ENCODE measurements at regions not wholly inside any gene's neighbourhood (a gene's known extent, or its start where the extent isn't known, plus 50 kb on each side); places are given as distances from the start of the nearest gene placed in this dataset.
A peak's percentile ranks its signal among the peaks of the same experiment; 100 is the strongest.

DNA sequence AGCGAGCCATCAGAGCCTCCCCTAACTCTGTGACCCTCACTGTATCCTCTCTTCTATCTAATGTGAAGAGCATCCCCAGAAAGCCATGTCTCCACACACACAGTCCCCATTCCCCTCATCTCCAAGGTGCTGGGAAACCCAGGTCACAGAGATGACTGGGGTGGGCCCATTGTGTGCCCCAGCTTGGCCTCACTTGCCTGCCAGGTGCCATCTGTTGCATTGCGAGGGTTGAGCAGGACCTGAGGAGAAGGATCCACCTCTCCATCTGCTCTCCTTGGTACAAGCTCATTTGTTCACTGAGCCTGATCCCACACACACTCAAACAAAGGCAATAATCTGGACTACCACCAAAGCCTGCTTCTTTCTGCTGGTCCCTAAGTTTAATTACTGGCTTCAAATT, 118.8 kb downstream of the SPATA19 start:
- DNase-seq (ENCODE audit: low read depth in 4 of 6, low spot score in 6 of 6) = peak in 2 of 6 donors; percentile 41 to 56
- WGBS (ENCODE audit: insufficient coverage) = 78% methylated on average over 2 of the region's 2 CpGs
- Histone ChIP-seq H3K4me3 (ENCODE audit: low read depth, low read length) (no peak overlapping the region), H3K27ac (ENCODE audit: low read depth, low read length) (no peak overlapping the region), H3K9me3 (ENCODE audit: control insufficient read depth, insufficient read depth, low read length) (no peaks in the 10 kb centered on the region), H3K36me3 (ENCODE audit: control insufficient read depth, insufficient read depth, low read length) (no peaks in the 10 kb centered on the region), H3K27me3 (ENCODE audit: control insufficient read depth, insufficient read depth, low read length) (no peaks in the 10 kb centered on the region), H3K4me1 (ENCODE audit: control insufficient read depth, insufficient read depth, low read length) (peaks cover 8% of the 10 kb centered on the region)

GRCh38 chr11:133724116-133724515, 121.2 kb downstream of the SPATA19 start:
- Histone ChIP-seq H3K9me3 (ENCODE audit: control insufficient read depth, insufficient read depth, low read length) (no peaks in the 10 kb centered on the region), H3K4me1 (ENCODE audit: control insufficient read depth, insufficient read depth, low read length) (peaks cover 8% of the 10 kb centered on the region), H3K4me3 (ENCODE audit: low read depth, low read length) (no peak overlapping the region), H3K27me3 (ENCODE audit: control insufficient read depth, insufficient read depth, low read length) (no peaks in the 10 kb centered on the region), H3K36me3 (ENCODE audit: control insufficient read depth, insufficient read depth, low read length) (no peaks in the 10 kb centered on the region), H3K27ac (ENCODE audit: low read depth, low read length) (no peak overlapping the region)
- peak in 1 of 6 donors; percentile 68 for DNase-seq (ENCODE audit: low read depth in 4 of 6, low spot score in 6 of 6)
- 68% methylated on average over 7 of the region's 7 CpGs for WGBS (ENCODE audit: insufficient coverage)

- no peaks in the 10 kb centered on the region for H3K36me3 ChIP-seq (ENCODE audit: control insufficient read depth, insufficient read depth, low read length)
- WGBS (ENCODE audit: insufficient coverage) = 50% methylated on average over 1 of the region's 1 CpG
- peak in 1 of 6 donors; percentile 19 for DNase-seq (ENCODE audit: low read depth in 4 of 6, low spot score in 6 of 6)
These were observed 122.3 kb downstream of the SPATA19 start for GRCh38 chr11:133723056-133723455.

GRCh38 chr11:133720951-133721350, 124.4 kb downstream of the SPATA19 start:
- H3K27me3 ChIP-seq (ENCODE audit: control insufficient read depth, insufficient read depth, low read length) = peaks cover 5% of the 10 kb centered on the region
- no peak overlapping the region for H3K27ac ChIP-seq (ENCODE audit: low read depth, low read length)
- WGBS (ENCODE audit: insufficient coverage) = 90% methylated on average over 6 of the region's 6 CpGs
- H3K4me1 ChIP-seq (ENCODE audit: control insufficient read depth, insufficient read depth, low read length) = peaks cover under 1% of the 10 kb centered on the region
- H3K36me3 ChIP-seq (ENCODE audit: control insufficient read depth, insufficient read depth, low read length) = no peaks in the 10 kb centered on the region
- H3K4me3 ChIP-seq (ENCODE audit: low read depth, low read length) = no peak overlapping the region
- no peaks in the 10 kb centered on the region for H3K9me3 ChIP-seq (ENCODE audit: control insufficient read depth, insufficient read depth, low read length)
- no peak for DNase-seq (ENCODE audit: low read depth in 4 of 6, low spot score in 6 of 6)

More at GRCh38 chr11:133723056-133723455, 122.3 kb downstream of the SPATA19 start:
- Histone ChIP-seq H3K27ac (ENCODE audit: low read depth, low read length) (no peak overlapping the region), H3K27me3 (ENCODE audit: control insufficient read depth, insufficient read depth, low read length) (no peaks in the 10 kb centered on the region), H3K4me3 (ENCODE audit: low read depth, low read length) (no peak overlapping the region), H3K9me3 (ENCODE audit: control insufficient read depth, insufficient read depth, low read length) (no peaks in the 10 kb centered on the region), H3K4me1 (ENCODE audit: control insufficient read depth, insufficient read depth, low read length) (peaks cover 8% of the 10 kb centered on the region)

GRCh38 chr11:133719532-133720235, 125.6 kb downstream of the SPATA19 start:
- Histone ChIP-seq H3K27ac (ENCODE audit: low read depth, low read length) (no peak overlapping the region), H3K27me3 (ENCODE audit: control insufficient read depth, insufficient read depth, low read length) (peaks cover 5% of the 10 kb centered on the region), H3K4me1 (ENCODE audit: control insufficient read depth, insufficient read depth, low read length) (peaks cover 11% of the 10 kb centered on the region), H3K9me3 (ENCODE audit: control insufficient read depth, insufficient read depth, low read length) (no peaks in the 10 kb centered on the region), H3K4me3 (ENCODE audit: low read depth, low read length) (no peak overlapping the region), H3K36me3 (ENCODE audit: control insufficient read depth, insufficient read depth, low read length) (no peaks in the 10 kb centered on the region)
- WGBS (ENCODE audit: insufficient coverage) = 90% methylated on average over 12 of the region's 17 CpGs
- no peak for DNase-seq (ENCODE audit: low read depth in 4 of 6, low spot score in 6 of 6)

GRCh38 chr11:133718831-133719230, 126.5 kb downstream of the SPATA19 start:
- whole genome bisulfite sequencing (ENCODE audit: insufficient coverage) = 100% methylated on average over 4 of the region's 5 CpGs
- DNase-seq (ENCODE audit: low read depth in 4 of 6, low spot score in 6 of 6) = no peak

DNA sequence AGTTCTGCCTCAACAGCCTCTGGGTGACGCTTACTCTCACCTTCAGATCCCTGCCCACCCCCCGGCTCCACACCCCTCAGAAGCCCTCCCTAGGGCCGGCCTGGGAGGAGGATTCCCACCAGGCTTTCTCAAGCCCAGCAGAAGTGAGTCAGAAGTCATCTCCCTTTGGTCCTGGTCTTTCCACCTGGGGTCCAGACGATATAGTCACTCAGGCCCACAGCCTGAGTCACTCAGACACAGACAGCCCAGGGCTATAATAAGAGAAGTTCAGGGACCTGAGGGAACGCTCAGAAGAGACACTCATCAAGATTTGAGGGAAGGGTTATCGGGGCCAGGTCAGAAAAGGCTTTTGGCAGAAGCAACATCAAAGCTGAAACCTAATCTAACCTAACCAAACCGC, 127.1 kb downstream of the SPATA19 start:
- 83% methylated on average over 5 of the region's 7 CpGs for WGBS (ENCODE audit: insufficient coverage)
- DNase-seq (ENCODE audit: low read depth in 4 of 6, low spot score in 6 of 6) = no peak
- Histone ChIP-seq H3K27me3 (ENCODE audit: control insufficient read depth, insufficient read depth, low read length) (peaks cover 5% of the 10 kb centered on the region), H3K27ac (ENCODE audit: low read depth, low read length) (no peak overlapping the region), H3K9me3 (ENCODE audit: control insufficient read depth, insufficient read depth, low read length) (no peaks in the 10 kb centered on the region), H3K4me3 (ENCODE audit: low read depth, low read length) (no peak overlapping the region), H3K4me1 (ENCODE audit: control insufficient read depth, insufficient read depth, low read length) (peaks cover 18% of the 10 kb centered on the region), H3K36me3 (ENCODE audit: control insufficient read depth, insufficient read depth, low read length) (no peaks in the 10 kb centered on the region)

More at GRCh38 chr11:133718831-133719230, 126.5 kb downstream of the SPATA19 start:
- Histone ChIP-seq H3K4me1 (ENCODE audit: control insufficient read depth, insufficient read depth, low read length) (peaks cover 18% of the 10 kb centered on the region), H3K27ac (ENCODE audit: low read depth, low read length) (no peak overlapping the region), H3K36me3 (ENCODE audit: control insufficient read depth, insufficient read depth, low read length) (no peaks in the 10 kb centered on the region), H3K9me3 (ENCODE audit: control insufficient read depth, insufficient read depth, low read length) (no peaks in the 10 kb centered on the region), H3K27me3 (ENCODE audit: control insufficient read depth, insufficient read depth, low read length) (peaks cover 5% of the 10 kb centered on the region), H3K4me3 (ENCODE audit: low read depth, low read length) (no peak overlapping the region)

DNA sequence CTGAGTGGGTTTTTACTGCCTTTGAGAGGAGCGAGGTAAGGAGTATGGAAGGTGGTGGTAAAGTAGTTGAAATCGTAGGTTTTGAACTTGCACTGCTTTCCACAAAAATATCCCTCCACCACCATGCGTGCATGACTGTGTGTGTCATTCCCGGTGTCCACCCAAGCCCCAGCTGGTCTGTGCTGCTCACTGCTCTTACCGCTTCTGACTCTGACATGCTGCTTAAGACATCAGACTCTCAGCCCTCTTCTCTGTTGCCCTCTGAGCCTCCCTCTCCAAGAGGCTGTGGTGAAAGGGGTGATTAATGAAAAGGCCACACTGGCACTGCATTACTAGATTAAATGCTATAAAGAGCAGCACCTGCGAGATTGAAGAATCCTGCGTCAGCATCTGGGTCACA, 128.7 kb downstream of the SPATA19 start:
- Histone ChIP-seq H3K27me3 (ENCODE audit: control insufficient read depth, insufficient read depth, low read length) (peaks cover 5% of the 10 kb centered on the region), H3K9me3 (ENCODE audit: control insufficient read depth, insufficient read depth, low read length) (no peaks in the 10 kb centered on the region), H3K36me3 (ENCODE audit: control insufficient read depth, insufficient read depth, low read length) (no peaks in the 10 kb centered on the region), H3K4me1 (ENCODE audit: control insufficient read depth, insufficient read depth, low read length) (peaks cover 23% of the 10 kb centered on the region), H3K4me3 (ENCODE audit: low read depth, low read length) (no peak overlapping the region), H3K27ac (ENCODE audit: low read depth, low read length) (no peak overlapping the region)
- DNase-seq (ENCODE audit: low read depth in 4 of 6, low spot score in 6 of 6) = peak in 1 of 6 donors; percentile 37
- WGBS (ENCODE audit: insufficient coverage) = 77% methylated on average over 2 of the region's 7 CpGs

- Histone ChIP-seq H3K4me3 (ENCODE audit: low read depth, low read length) (no peak overlapping the region), H3K27ac (ENCODE audit: low read depth, low read length) (no peak overlapping the region), H3K9me3 (ENCODE audit: control insufficient read depth, insufficient read depth, low read length) (no peaks in the 10 kb centered on the region), H3K4me1 (ENCODE audit: control insufficient read depth, insufficient read depth, low read length) (peaks cover 25% of the 10 kb centered on the region), H3K27me3 (ENCODE audit: control insufficient read depth, insufficient read depth, low read length) (peaks cover 5% of the 10 kb centered on the region), H3K36me3 (ENCODE audit: control insufficient read depth, insufficient read depth, low read length) (no peaks in the 10 kb centered on the region)
- 68% methylated on average over 7 of the region's 7 CpGs for WGBS (ENCODE audit: insufficient coverage)
- no peak for DNase-seq (ENCODE audit: low read depth in 4 of 6, low spot score in 6 of 6)
These were observed 129.7 kb downstream of the SPATA19 start for GRCh38 chr11:133715602-133716001.

Measured in spinal cord (tissue), 9 donors.